Stomach (tissue), 8 donors: ENCODE measurements at regions not wholly inside any gene's neighbourhood (a gene's known extent, or its start where the extent isn't known, plus 50 kb on each side); places are given as distances from the start of the nearest gene placed in this dataset.

ENCODE experiments used
- DNase-seq, 2 donors: peaks; one replicate each; pipeline versions ENCODE4 v3.0.0 to v3.0.0-alpha.2; 2013 to 2019
- H3K27ac ChIP-seq, 5 donors: fragments of 200-600 bp in 4 of 5; sonication (generic) in 4 of 5; one replicate each; pipeline ENCODE4 v1.5.1; 2013 to 2019; ENCODE audit warnings: mild to moderate bottlenecking in 1 of 5, moderate library complexity in 1 of 5
- H3K27me3 ChIP-seq, 3 donors: fragments of 200-600 bp; sonication (generic); one replicate each; pipeline ENCODE4 v1.5.1; 2017 to 2019; ENCODE audit warnings: mixed run types in 1 of 3
- H3K36me3 ChIP-seq, 4 donors: fragments of 200-600 bp; sonication (generic); 1 replicate in 3 of 4; 2 replicates in 1 of 4; pipeline ENCODE4 v1.5.1; 2016 to 2019
- H3K4me1 ChIP-seq, 4 donors: fragments of 200-600 bp; sonication (generic); one replicate each; pipeline ENCODE4 v1.5.1; 2016 to 2019
- H3K4me3 ChIP-seq, 4 donors: fragments of 200-600 bp; sonication (generic) in 3 of 4; one replicate each; pipeline ENCODE4 v1.5.1; 2016 to 2019; ENCODE audit warnings: mild to moderate bottlenecking in 1 of 4
- H3K9me3 ChIP-seq, 4 donors: fragments of 200-600 bp; sonication (generic); one replicate each; pipeline ENCODE4 v1.5.1; 2016 to 2019
- EP300 ChIP-seq: sonication (generic); formaldehyde crosslinking; IDR thresholded peaks from one replicate; pipeline ENCODE4 v1.6.1; 2017; ENCODE audit warnings: antibody characterized with exemption
- POLR2A ChIP-seq, 4 donors: fragments of 450-650 bp; IDR thresholded peaks; one replicate each; pipeline ENCODE4 v1.6.1; 2016; ENCODE audit warnings: antibody characterized with exemption in 4 of 4, control low read depth in 2 of 4, mild to moderate bottlenecking in 1 of 4, moderate library complexity in 1 of 4
- POLR2AphosphoS5 ChIP-seq, 3 donors: sonication (generic); formaldehyde crosslinking; IDR thresholded peaks; one replicate each; pipeline ENCODE4 v1.6.1; 2016; ENCODE audit warnings: antibody characterized with exemption in 3 of 3
- WGBS, 5 donors: extraction: QIAGEN DNeasy Blood & Tissue Kit in 3 of 5; methylation state at CpG; one replicate each; pipeline versions ENCODE4 v1.1.5 to v1.1.7; 2013 to 2018; 5-methylcytosine and 5-hydroxymethylcytosine counted together
- intact Hi-C: fragments of 100-400 bp; cut with DNase I; formaldehyde crosslinking; loops from one replicate; pipeline ENCODE4 v1.15.1; 2023; ENCODE audit warnings: low total_unique reads
- TF ChIP-seq, protein P1 (sequence below), 7 experiments: fragments of 450-650 bp in 4 of 7; fragments of 200-600 bp in 3 of 7; sonication (generic) in 3 of 7; IDR thresholded peaks; one replicate each; pipeline ENCODE4 v1.5.1; 2016 to 2019; ENCODE audit warnings: antibody characterized with exemption in 7 of 7, control low read depth in 2 of 7, mild to moderate bottlenecking in 1 of 7
- donor health status: healthy with polysubstance abuse.
- donor health status: Bipolar disorder and iron deficiency.
- donor health status: healthy.

- H3K4me3 ChIP-seq, result no peak overlapping the region
- no peaks in the 10 kb centered on the region for H3K9me3 ChIP-seq
- 74 to 89% (median 84%) methylated on average over 3 of the region's 3 CpGs for WGBS, 5 donors
- H3K27ac ChIP-seq, result no peak overlapping the region
- TF ChIP-seq EP300 (peak; percentile 50), POLR2AphosphoS5 (IDR thresholded peaks at IDR 0.05) (peak in 1 of 3 donors; percentile 8)
- TF ChIP-seq, protein P1, sequence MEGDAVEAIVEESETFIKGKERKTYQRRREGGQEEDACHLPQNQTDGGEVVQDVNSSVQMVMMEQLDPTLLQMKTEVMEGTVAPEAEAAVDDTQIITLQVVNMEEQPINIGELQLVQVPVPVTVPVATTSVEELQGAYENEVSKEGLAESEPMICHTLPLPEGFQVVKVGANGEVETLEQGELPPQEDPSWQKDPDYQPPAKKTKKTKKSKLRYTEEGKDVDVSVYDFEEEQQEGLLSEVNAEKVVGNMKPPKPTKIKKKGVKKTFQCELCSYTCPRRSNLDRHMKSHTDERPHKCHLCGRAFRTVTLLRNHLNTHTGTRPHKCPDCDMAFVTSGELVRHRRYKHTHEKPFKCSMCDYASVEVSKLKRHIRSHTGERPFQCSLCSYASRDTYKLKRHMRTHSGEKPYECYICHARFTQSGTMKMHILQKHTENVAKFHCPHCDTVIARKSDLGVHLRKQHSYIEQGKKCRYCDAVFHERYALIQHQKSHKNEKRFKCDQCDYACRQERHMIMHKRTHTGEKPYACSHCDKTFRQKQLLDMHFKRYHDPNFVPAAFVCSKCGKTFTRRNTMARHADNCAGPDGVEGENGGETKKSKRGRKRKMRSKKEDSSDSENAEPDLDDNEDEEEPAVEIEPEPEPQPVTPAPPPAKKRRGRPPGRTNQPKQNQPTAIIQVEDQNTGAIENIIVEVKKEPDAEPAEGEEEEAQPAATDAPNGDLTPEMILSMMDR (IDR thresholded peaks at IDR 0.05), result no peak
- no peaks in the 10 kb centered on the region for H3K27me3 ChIP-seq
- no peaks in the 10 kb centered on the region for H3K4me1 ChIP-seq
- intact Hi-C loops, result no loop called here
- H3K36me3 ChIP-seq, result no peaks in the 10 kb centered on the region
- no peak for DNase-seq
Measured at GRCh38 chr12:115857923-115858322, 419.6 kb downstream of the MED13L start.

DNA sequence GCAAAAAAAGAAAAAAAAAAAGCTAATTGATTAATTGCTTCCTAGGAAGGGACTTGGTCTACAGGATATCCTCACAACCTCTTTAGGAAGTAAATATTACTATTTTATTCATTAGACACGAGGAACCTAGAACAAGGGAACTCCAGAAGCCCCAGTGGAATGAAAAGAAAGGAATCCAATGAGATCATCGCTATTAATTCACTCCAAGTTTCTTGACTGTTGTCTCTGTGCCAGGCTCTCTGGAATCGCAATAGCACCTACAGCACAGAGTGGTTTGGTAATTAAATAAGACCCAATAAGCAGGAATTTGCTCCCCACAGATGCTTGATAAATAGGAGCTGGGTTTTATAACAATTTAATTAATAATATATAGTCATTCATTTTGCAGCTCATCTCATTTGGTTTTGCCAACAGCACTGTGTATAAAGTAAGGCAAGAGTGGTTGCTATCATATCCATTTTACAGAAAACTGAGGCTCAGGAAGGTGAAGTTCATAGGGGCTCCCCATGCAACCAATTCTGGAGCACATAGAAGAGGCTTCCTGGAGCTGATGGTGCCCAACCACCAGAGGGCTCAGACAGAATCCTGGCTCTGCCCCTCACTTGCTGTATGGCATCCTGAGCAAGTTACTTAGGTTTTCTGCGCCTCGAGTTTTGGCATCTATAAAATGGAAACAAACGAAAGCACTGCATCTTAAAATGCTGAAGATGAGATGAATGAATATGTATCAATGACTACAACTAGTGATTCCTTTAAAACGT is 420.2 kb downstream of the MED13L start:
- 69 to 79% (median 73%) methylated on average over 7 of the region's 7 CpGs for WGBS, 5 donors
- no peaks in the 10 kb centered on the region for H3K27me3 ChIP-seq

DNA sequence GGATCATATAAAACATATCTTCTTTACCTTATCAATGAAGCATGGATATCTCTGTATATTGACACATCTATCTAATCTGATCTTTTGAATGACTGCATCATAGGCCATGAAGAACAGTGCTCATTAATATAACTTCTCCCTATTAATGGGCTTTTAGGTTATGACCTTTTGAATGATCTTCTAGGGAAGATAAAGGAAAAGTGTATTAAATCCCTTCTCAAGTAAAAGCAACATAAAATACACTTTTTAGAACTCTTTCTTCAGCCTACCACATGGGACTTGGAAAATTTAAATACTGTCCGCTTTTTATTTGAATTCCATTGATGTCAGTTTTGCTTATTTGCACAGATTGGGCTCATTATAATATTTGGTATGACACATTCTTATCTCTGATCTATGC is 425.4 kb downstream of the MED13L start:
- WGBS, 5 donors, result 90 to 100% (median 91%) methylated on average over 1 of the region's 1 CpG
- DNase-seq, result no peak
- TF ChIP-seq POLR2A (IDR thresholded peaks at IDR 0.05) (no peak), POLR2AphosphoS5 (IDR thresholded peaks at IDR 0.05) (no peak), EP300 (no peak)
- TF ChIP-seq, protein P1 (IDR thresholded peaks at IDR 0.05), result no peak
- Histone ChIP-seq H3K27me3 (no peaks in the 10 kb centered on the region), H3K4me3 (no peak overlapping the region), H3K36me3 (no peaks in the 10 kb centered on the region), H3K4me1 (no peaks in the 10 kb centered on the region), H3K27ac (no peak overlapping the region), H3K9me3 (peaks cover 0 to 13% (median 9%) of the 10 kb centered on the region in 4 donors)
- intact Hi-C loops, result no loop called here

More for the DNA sequence above, 420.2 kb downstream of the MED13L start:
- no peaks in the 10 kb centered on the region for H3K4me1 ChIP-seq
- H3K4me3 ChIP-seq, result no peak overlapping the region
- intact Hi-C loops, result no loop called here
- TF ChIP-seq EP300 (no peak), POLR2A (IDR thresholded peaks at IDR 0.05) (no peak), POLR2AphosphoS5 (IDR thresholded peaks at IDR 0.05) (no peak)
- TF ChIP-seq, protein P1 (IDR thresholded peaks at IDR 0.05), result no peak
- no peaks in the 10 kb centered on the region for H3K9me3 ChIP-seq
- peak in 1 of 2 donors; percentile 11 for DNase-seq
- H3K27ac ChIP-seq, result no peak overlapping the region
- H3K36me3 ChIP-seq, result no peaks in the 10 kb centered on the region

DNA sequence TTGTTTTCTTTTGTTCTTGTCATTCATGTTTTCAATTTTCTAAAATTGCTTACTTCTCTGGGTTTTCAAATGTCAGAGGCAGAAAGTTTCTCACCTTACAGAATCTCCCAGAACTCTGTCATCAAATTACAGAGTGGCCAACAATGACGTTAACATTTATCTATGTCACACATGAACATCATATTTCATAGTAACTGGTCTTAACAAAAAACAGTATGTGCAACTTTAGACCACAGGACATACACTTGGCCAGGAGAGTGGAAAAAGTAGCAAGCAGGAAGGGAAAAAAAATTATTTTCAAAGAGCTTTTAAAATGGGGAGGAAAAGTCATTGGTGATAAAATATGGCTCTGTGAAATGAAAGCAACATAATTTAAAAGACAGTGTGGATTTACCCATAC is 426.5 kb downstream of the MED13L start:
- H3K9me3 ChIP-seq, result peaks cover 0 to 13% (median 9%) of the 10 kb centered on the region in 4 donors
- no peaks in the 10 kb centered on the region for H3K4me1 ChIP-seq
- intact Hi-C loops, result no loop called here
- TF ChIP-seq POLR2A (IDR thresholded peaks at IDR 0.05) (no peak), POLR2AphosphoS5 (IDR thresholded peaks at IDR 0.05) (no peak), EP300 (no peak)
- TF ChIP-seq, protein P1 (IDR thresholded peaks at IDR 0.05), result no peak
- H3K36me3 ChIP-seq, result no peaks in the 10 kb centered on the region
- no peak for DNase-seq
- no peak overlapping the region for H3K4me3 ChIP-seq
- WGBS, 5 donors, result 71 to 81% (median 78%) methylated on average over 1 of the region's 1 CpG
- H3K27me3 ChIP-seq, result no peaks in the 10 kb centered on the region
- no peak overlapping the region for H3K27ac ChIP-seq
